ENCODE measurements at regions not wholly inside any gene's neighbourhood (a gene's known extent, or its start where the extent isn't known, plus 50 kb on each side); places are given as distances from the start of the nearest gene placed in this dataset.

GRCh38 chr3:187995667-187996066 is 158.3 kb upstream of the LPP start:
- no peak for TF ChIP-seq MAX (IDR thresholded peaks at IDR 0.05; ENCODE audit: insufficient read depth, insufficient read length)
- no peak for TF ChIP-seq CTCF (IDR thresholded peaks at IDR 0.05; ENCODE audit: extremely low read depth in 1 of 2, insufficient read depth in 1 of 2, low read depth in 1 of 2, low read length in 2 of 2)
- TF ChIP-seq JUN (IDR thresholded peaks at IDR 0.05; ENCODE audit: borderline replicate concordance, insufficient read depth, insufficient read length, low read depth), result no peak
